ENCODE measurements at regions not wholly inside any gene's neighbourhood (a gene's known extent, or its start where the extent isn't known, plus 50 kb on each side); places are given as distances from the start of the nearest gene placed in this dataset.

- Histone ChIP-seq H3K9me1 (ENCODE audit: control insufficient read depth, insufficient read depth, low read length) (no peaks in the 10 kb centered on the region), H3K9ac (ENCODE audit: insufficient read depth in 1 of 2, low read depth in 2 of 2, low read length in 2 of 2) (no peak overlapping the region), H3K27me3 (ENCODE audit: control insufficient read depth in 2 of 2, insufficient read depth in 2 of 2, low read length in 2 of 2) (no peaks in the 10 kb centered on the region), H3K9me3 (replicated peaks; ENCODE audit: control insufficient read depth, insufficient read depth, low read depth, low read length) (no peaks in the 10 kb centered on the region), H2AFZ (ENCODE audit: low read depth, low read length) (no peak overlapping the region), H3K79me2 (ENCODE audit: control insufficient read depth, insufficient read depth, low read length) (no peaks in the 10 kb centered on the region), H4K20me1 (replicated peaks; ENCODE audit: control insufficient read depth, insufficient read depth, low read length) (no peaks in the 10 kb centered on the region), H3K4me2 (ENCODE audit: insufficient read depth, low read length) (no peak overlapping the region), H3K4me1 (replicated peaks in 1 of 2; ENCODE audit: control insufficient read depth in 2 of 2, insufficient read depth in 2 of 2, low read length in 2 of 2) (no peaks in the 10 kb centered on the region), H3K4me3 (no peak overlapping the region), H3K36me3 (ENCODE audit: control insufficient read depth, insufficient read depth, low read length) (no peaks in the 10 kb centered on the region), H3K27ac (ENCODE audit: extremely low read depth, low read depth, low read length) (no peak overlapping the region)
- DNase-seq (ENCODE audit: extremely low read depth in 1 of 4, low spot score in 3 of 4): no peak
- WGBS (ENCODE audit: insufficient coverage, low coverage, missing lambda C conversion rate): 2% methylated on average over 2 of the region's 2 CpGs
- TF ChIP-seq DIDO1 (tag; IDR thresholded peaks at IDR 0.05; ENCODE audit: low read depth): no peak
- CTCF ChIA-PET (ENCODE audit: low intra/inter-chr PET ratio): no interaction called here
- ATAC-seq: no peak
- in situ Hi-C loops (cut with MboI) (no loop called here), intact Hi-C loops (cut with micrococcal nuclease) (no loop called here)
- POLR2A ChIA-PET: interaction anchor here (0.6 kb wide), 2 partner anchors 10 to 63 kb away, joined by 3 read pairs; no protein-coding TSS in a partner anchor
- no TSS peak for BruUV-seq (replicated peaks)
- FAIRE-seq: no peak
These were observed 360.6 kb upstream of the PRR16 start for GRCh38 chr5:120103495-120103894.

GRCh38 chr5:120106912-120107525 is 357.1 kb upstream of the PRR16 start:
- no peak for TF ChIP-seq ZNF589 (CRISPR knock-in tag; IDR thresholded peaks at IDR 0.05; ENCODE audit: low read depth)
- no peak for TF ChIP-seq E2F6 (IDR thresholded peaks at IDR 0.05; ENCODE audit: borderline replicate concordance in 1 of 2, extremely low read depth in 1 of 2, insufficient read depth in 1 of 2, insufficient read length in 1 of 2, low read depth in 1 of 2, low read length in 1 of 2, poor library complexity in 1 of 2, severe bottlenecking in 1 of 2)
- no peak for TF ChIP-seq CEBPG (CRISPR knock-in tag; IDR thresholded peaks at IDR 0.05)
- TF ChIP-seq CEBPG (tag; conservative IDR thresholded peaks at IDR 0.05 in 1 of 2, IDR thresholded peaks at IDR 0.05 in 1 of 2): no peak
- peak; percentile 99 for TF ChIP-seq ZNF512 (tag; IDR thresholded peaks at IDR 0.05)
- TF ChIP-seq ZFP1 (CRISPR knock-in tag; IDR thresholded peaks at IDR 0.05): no peak
- TF ChIP-seq PCBP2 (IDR thresholded peaks at IDR 0.05; ENCODE audit: low read depth, low read length, poor library complexity, severe bottlenecking): no peak
- no peak for TF ChIP-seq XRCC4 (IDR thresholded peaks at IDR 0.05; ENCODE audit: extremely low read depth, insufficient read depth, insufficient read length)
- Histone ChIP-seq H3K27me3 (ENCODE audit: control insufficient read depth in 2 of 2, insufficient read depth in 2 of 2, low read length in 2 of 2) (no peaks in the 10 kb centered on the region), H3K9me1 (ENCODE audit: control insufficient read depth, insufficient read depth, low read length) (no peaks in the 10 kb centered on the region), H2AFZ (ENCODE audit: low read depth, low read length) (no peak overlapping the region), H3K36me3 (ENCODE audit: control insufficient read depth, insufficient read depth, low read length) (no peaks in the 10 kb centered on the region), H3K27ac (ENCODE audit: extremely low read depth, low read depth, low read length) (no peak overlapping the region), H4K20me1 (replicated peaks; ENCODE audit: control insufficient read depth, insufficient read depth, low read length) (no peaks in the 10 kb centered on the region), H3K4me3 (no peak overlapping the region), H3K9me3 (replicated peaks; ENCODE audit: control insufficient read depth, insufficient read depth, low read depth, low read length) (no peaks in the 10 kb centered on the region), H3K4me2 (ENCODE audit: insufficient read depth, low read length) (no peak overlapping the region), H3K9ac (ENCODE audit: insufficient read depth in 1 of 2, low read depth in 2 of 2, low read length in 2 of 2) (no peak overlapping the region), H3K4me1 (replicated peaks in 1 of 2; ENCODE audit: control insufficient read depth in 2 of 2, insufficient read depth in 2 of 2, low read length in 2 of 2) (no peaks in the 10 kb centered on the region), H3K79me2 (ENCODE audit: control insufficient read depth, insufficient read depth, low read length) (no peaks in the 10 kb centered on the region)
- DNase-seq (ENCODE audit: extremely low read depth in 1 of 4, low spot score in 3 of 4) (no peak), ATAC-seq (no peak), FAIRE-seq (no peak)
- in situ Hi-C loops (cut with MboI): no loop called here
- intact Hi-C loops (cut with micrococcal nuclease): no loop called here
- CTCF ChIA-PET (ENCODE audit: low intra/inter-chr PET ratio): no interaction called here
- POLR2A ChIA-PET: interaction anchor here (0.7 kb wide), 1 partner anchor 18 kb away, joined by 3 read pairs; no protein-coding TSS in a partner anchor
- 0% methylated on average over 1 of the region's 1 CpG for WGBS (ENCODE audit: insufficient coverage, low coverage, missing lambda C conversion rate)
- no TSS peak for BruUV-seq (replicated peaks)

All from K562 (cell line).